BLaER1 treated with 17β-estradiol and CSF1 and Interleukin-3, amounts not matched to agents 10 nM and 100 nM (cell line): ENCODE measurements at regions not wholly inside any gene's neighbourhood (a gene's known extent, or its start where the extent isn't known, plus 50 kb on each side); places are given as distances from the start of the nearest gene placed in this dataset.

Experiments used
- H3K27ac ChIP-seq, 11 experiments: shearing (Covaris generic); formaldehyde crosslinking; 2 replicates each; pipeline ENCODE4 v1.8.1; 2022
- H3K27me3 ChIP-seq, 11 experiments: shearing (Covaris generic); formaldehyde crosslinking; 2 replicates each; pipeline ENCODE4 v1.8.1; 2022
- H3K36me3 ChIP-seq, 11 experiments: shearing (Covaris generic); formaldehyde crosslinking; 2 replicates each; pipeline ENCODE4 v1.8.1; 2022
- H3K4me1 ChIP-seq, 10 experiments: shearing (Covaris generic); formaldehyde crosslinking; 2 replicates each; pipeline ENCODE4 v1.8.1; 2022
- H3K4me2 ChIP-seq, 11 experiments: shearing (Covaris generic); formaldehyde crosslinking; 2 replicates each; pipeline ENCODE4 v1.8.1; 2022
- H3K4me3 ChIP-seq, 10 experiments: shearing (Covaris generic); formaldehyde crosslinking; 2 replicates each; pipeline ENCODE4 v1.8.1; 2022
- H3K9ac ChIP-seq, 11 experiments: shearing (Covaris generic); formaldehyde crosslinking; 2 replicates each; pipeline ENCODE4 v1.8.1; 2022
- H3K9me3 ChIP-seq, 11 experiments: shearing (Covaris generic); formaldehyde crosslinking; replicated peaks in 1 of 11; 2 replicates each; pipeline ENCODE4 v1.8.1; 2022
- H4K20me1 ChIP-seq, 11 experiments: shearing (Covaris generic); formaldehyde crosslinking; 2 replicates each; pipeline ENCODE4 v1.8.1; 2022
- Cebpa-rat ChIP-seq, 11 experiments: shearing (Covaris generic); IDR thresholded peaks; 2 replicates each; pipeline ENCODE4 v1.8.1; 2022

- Histone ChIP-seq H3K27me3 (no peaks in the 10 kb centered on the region), H3K4me2 (no peak overlapping the region), H3K27ac (no peak overlapping the region), H3K9ac (no peak overlapping the region), H3K9me3 (no peaks in the 10 kb centered on the region), H3K4me3 (no peak overlapping the region), H3K36me3 (no peaks in the 10 kb centered on the region), H4K20me1 (no peaks in the 10 kb centered on the region), H3K4me1 (peaks cover 0 to 2% (median 0%) of the 10 kb centered on the region in 10 experiments; a peak in 5 of 20 replicates)
- no peak for TF ChIP-seq Cebpa-rat (IDR thresholded peaks at IDR 0.05)
Measured at GRCh38 chr5:57698802-57699201, 216.2 kb upstream of the ACTBL2 start.

GRCh38 chr5:57698086-57698485 lies 215.5 kb upstream of the ACTBL2 start:
- no peak for TF ChIP-seq Cebpa-rat (IDR thresholded peaks at IDR 0.05)
- H4K20me1 ChIP-seq = no peaks in the 10 kb centered on the region
- no peak overlapping the region for H3K4me2 ChIP-seq
- no peaks in the 10 kb centered on the region for H3K27me3 ChIP-seq
- no peak overlapping the region for H3K4me3 ChIP-seq
- no peaks in the 10 kb centered on the region for H3K9me3 ChIP-seq
- peaks cover 0 to 10% (median 2%) of the 10 kb centered on the region in 10 experiments; a peak in 9 of 20 replicates for H3K4me1 ChIP-seq
- H3K27ac ChIP-seq = no peak overlapping the region
- H3K9ac ChIP-seq = no peak overlapping the region
- no peaks in the 10 kb centered on the region for H3K36me3 ChIP-seq

DNA sequence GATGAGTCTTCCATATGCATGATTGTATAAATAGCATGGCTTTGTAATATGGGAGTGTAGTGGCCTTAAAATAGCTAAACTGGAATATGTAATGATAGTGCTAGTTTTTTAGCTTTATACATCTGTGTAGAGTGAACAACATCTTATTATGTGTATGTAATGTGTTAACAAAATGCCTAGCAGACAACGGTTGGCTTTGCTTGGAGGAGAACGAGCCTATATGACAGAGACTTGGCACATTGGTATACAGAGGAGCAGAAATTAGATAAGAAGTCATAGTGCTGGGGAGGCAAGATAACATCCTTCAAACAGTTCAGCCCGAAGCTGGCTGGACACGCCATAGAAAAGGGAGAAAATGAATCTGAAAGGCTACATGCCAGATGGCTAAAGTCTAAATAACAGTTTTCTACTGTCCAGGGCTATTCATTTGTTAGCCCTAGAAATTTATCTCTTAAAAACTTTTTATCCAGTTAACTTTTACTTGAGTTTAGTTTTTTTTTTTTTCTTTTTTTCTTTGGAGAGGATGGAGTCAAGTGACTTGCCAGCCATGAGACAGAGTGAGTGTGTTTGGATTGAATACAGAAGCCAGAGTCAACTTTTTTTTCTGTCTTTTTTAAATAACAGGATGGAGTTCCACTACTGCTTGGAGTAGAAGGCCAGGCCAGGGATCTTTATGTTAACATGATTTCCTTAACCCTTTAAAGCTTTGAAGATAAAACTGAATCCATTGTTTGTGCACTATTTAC lies 214.4 kb upstream of the ACTBL2 start:
- H3K9ac ChIP-seq = no peak overlapping the region
- H3K4me1 ChIP-seq = peaks cover 0 to 18% (median 3%) of the 10 kb centered on the region in 10 experiments; a peak in 9 of 20 replicates
- H3K27ac ChIP-seq = no peak overlapping the region

GRCh38 chr5:57696389-57696769 lies 213.8 kb upstream of the ACTBL2 start:
- no peak overlapping the region for H3K4me3 ChIP-seq
- H3K4me2 ChIP-seq = no peak overlapping the region
- no peak for TF ChIP-seq Cebpa-rat (IDR thresholded peaks at IDR 0.05)
- H3K9ac ChIP-seq = no peak overlapping the region
- H3K27me3 ChIP-seq = no peaks in the 10 kb centered on the region
- peaks cover 0 to 18% (median 3%) of the 10 kb centered on the region in 10 experiments; a peak in 9 of 20 replicates for H3K4me1 ChIP-seq
- no peaks in the 10 kb centered on the region for H3K9me3 ChIP-seq
- H3K27ac ChIP-seq = no peak overlapping the region
- no peaks in the 10 kb centered on the region for H3K36me3 ChIP-seq
- no peaks in the 10 kb centered on the region for H4K20me1 ChIP-seq

More for the DNA sequence above, 214.4 kb upstream of the ACTBL2 start:
- Histone ChIP-seq H3K27me3 (no peaks in the 10 kb centered on the region), H3K36me3 (no peaks in the 10 kb centered on the region), H3K9me3 (no peaks in the 10 kb centered on the region), H4K20me1 (no peaks in the 10 kb centered on the region), H3K4me2 (no peak overlapping the region), H3K4me3 (no peak overlapping the region)
- TF ChIP-seq Cebpa-rat (IDR thresholded peaks at IDR 0.05) = no peak

DNA sequence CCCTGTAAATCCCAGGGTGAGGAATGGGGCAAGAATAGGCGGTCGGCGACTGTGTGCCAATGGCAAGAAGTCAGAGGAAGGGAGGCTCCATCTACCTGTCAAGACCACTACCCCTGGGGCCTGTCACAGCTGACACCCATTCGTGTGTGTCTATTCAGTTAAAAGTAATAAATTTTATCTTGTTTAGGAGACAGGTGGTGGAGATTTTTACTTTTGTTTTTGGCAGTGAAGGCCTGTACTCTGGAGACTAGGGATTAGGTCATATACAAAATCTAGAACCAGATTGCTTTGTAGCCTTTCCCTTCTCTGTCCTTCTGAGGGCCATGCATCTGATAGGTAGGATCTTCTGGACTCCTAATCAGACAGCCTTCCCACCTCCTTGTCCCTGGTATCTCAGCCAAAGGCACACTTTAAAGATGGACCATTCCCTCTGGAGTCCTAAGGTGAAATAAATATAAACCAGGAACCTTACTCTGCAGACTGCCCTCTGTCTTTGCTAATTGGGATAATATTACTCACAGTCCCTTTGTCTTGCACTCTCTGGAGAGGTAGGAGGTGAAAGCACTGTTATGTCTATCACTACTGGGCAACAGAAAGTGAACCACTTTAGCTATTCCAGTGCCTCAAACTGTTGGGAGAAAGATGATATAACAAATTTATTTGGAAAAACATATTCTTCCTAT lies 213.2 kb upstream of the ACTBL2 start:
- no peaks in the 10 kb centered on the region for H3K27me3 ChIP-seq
- H3K9ac ChIP-seq = no peak overlapping the region
- no peak overlapping the region for H3K27ac ChIP-seq
- H3K4me1 ChIP-seq = peaks cover 0 to 18% (median 3%) of the 10 kb centered on the region in 10 experiments; a peak in 9 of 20 replicates
- H3K9me3 ChIP-seq = no peaks in the 10 kb centered on the region
- H3K4me3 ChIP-seq = no peak overlapping the region
- no peak overlapping the region for H3K4me2 ChIP-seq
- no peak for TF ChIP-seq Cebpa-rat (IDR thresholded peaks at IDR 0.05)
- no peaks in the 10 kb centered on the region for H3K36me3 ChIP-seq
- no peaks in the 10 kb centered on the region for H4K20me1 ChIP-seq

- H3K27ac ChIP-seq = no peak overlapping the region
- no peak for TF ChIP-seq Cebpa-rat (IDR thresholded peaks at IDR 0.05)
- H3K4me1 ChIP-seq = peaks cover 0 to 18% (median 3%) of the 10 kb centered on the region in 10 experiments; a peak in 9 of 20 replicates
Measured at GRCh38 chr5:57695179-57695578, 212.6 kb upstream of the ACTBL2 start.

DNA sequence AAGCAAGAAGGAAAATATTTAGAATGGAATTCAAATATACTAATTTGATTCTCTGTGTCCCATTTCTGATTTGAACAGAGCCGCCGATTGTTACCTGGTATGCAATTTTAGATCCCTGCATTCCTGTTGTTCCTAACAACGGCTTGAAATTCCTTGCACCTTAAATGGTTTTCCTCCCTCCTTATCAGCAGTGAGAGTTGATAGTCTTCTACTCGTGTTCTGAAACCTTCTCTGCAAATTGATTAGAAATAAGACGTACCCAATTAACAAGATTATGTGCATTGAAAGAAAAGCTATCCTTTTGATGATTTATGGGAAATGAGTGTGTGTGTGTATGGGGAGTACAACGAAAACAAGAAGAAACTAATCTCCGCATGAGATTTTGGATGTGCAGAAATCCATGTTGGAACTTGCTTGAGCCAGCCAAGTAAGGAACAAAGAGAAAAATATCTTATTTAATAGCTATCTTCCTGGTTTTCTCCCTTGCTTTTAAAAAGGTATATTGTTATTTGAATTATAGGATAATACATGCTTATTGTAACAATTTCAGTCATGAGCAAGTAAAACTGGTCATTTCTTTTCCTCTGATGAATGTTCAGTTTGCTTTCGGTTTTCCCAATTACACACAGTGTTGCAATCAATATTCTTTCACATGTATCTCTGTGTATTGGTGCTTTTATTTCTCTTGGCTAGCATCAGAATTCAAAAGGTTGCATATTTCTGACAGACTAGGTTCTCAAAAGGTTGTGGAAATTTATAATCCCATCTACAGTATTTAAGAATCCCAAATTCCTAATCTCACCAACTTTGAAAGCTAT lies 211.1 kb upstream of the ACTBL2 start:
- H3K4me2 ChIP-seq = peak overlapping the region in 4 of 11 experiments; percentile 25 to 64 (median 42); a peak in 6 of 22 replicates

More at GRCh38 chr5:57695179-57695578, 212.6 kb upstream of the ACTBL2 start:
- Histone ChIP-seq H3K4me3 (no peak overlapping the region), H4K20me1 (no peaks in the 10 kb centered on the region), H3K4me2 (no peak overlapping the region), H3K9me3 (no peaks in the 10 kb centered on the region), H3K27me3 (no peaks in the 10 kb centered on the region), H3K9ac (no peak overlapping the region), H3K36me3 (no peaks in the 10 kb centered on the region)

DNA sequence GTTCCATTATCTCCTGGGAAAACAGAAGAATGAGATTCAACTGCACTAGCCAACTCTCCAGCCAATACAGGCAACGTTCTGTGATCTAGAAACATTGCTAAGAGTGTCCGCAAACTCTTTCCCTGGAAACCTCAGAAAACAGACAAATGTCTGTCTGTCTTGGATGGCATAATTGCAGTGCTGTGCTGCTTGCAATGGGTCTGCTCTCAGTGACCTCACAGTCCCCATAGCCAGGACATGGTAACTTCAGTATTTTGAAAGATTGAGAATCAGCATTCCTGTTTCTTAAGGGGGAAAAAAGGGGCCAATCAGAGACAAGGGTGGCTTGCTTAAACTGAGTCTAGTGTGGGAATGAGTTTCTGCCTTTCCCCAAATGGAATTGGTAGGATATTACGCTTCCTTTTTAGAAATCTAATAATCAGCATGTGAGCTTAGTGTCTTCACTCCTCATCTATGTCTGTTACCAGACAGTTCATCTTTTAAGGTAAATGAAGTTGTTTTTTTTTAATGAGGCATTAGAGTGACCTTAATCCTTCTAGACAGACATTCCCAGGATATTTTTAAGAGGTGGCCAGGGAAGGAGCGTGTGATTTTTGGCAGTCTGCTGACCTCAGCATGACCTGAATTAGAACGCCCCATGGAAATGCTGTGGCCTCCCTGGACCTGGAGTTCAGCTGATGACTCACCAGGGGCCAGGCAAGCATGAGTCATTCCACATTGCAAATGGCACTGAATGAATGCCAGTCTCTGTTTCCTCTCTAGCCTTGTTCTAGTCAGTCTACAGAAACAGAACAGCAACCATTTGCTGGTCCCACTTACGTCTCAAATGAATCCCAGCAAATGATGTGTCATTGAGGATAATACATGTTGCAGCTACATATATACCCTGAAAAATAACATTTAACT lies 210.2 kb upstream of the ACTBL2 start:
- H3K27me3 ChIP-seq = no peaks in the 10 kb centered on the region
- no peak overlapping the region for H3K9ac ChIP-seq
- no peaks in the 10 kb centered on the region for H3K36me3 ChIP-seq
- H4K20me1 ChIP-seq = no peaks in the 10 kb centered on the region
- H3K4me3 ChIP-seq = no peak overlapping the region
- peak overlapping the region in 4 of 11 experiments; percentile 25 to 64 (median 42); a peak in 7 of 22 replicates for H3K4me2 ChIP-seq
- peaks cover 0 to 18% (median 3%) of the 10 kb centered on the region in 10 experiments; a peak in 9 of 20 replicates for H3K4me1 ChIP-seq
- peak overlapping the region in 1 of 11 experiments; percentile 18; a peak in 1 of 22 replicates for H3K27ac ChIP-seq
- H3K9me3 ChIP-seq = no peaks in the 10 kb centered on the region
- no peak for TF ChIP-seq Cebpa-rat (IDR thresholded peaks at IDR 0.05)

More for the DNA sequence above, 211.1 kb upstream of the ACTBL2 start:
- H3K27me3 ChIP-seq = no peaks in the 10 kb centered on the region
- no peaks in the 10 kb centered on the region for H3K9me3 ChIP-seq
- no peak overlapping the region for H3K27ac ChIP-seq
- peaks cover 0 to 18% (median 3%) of the 10 kb centered on the region in 10 experiments; a peak in 9 of 20 replicates for H3K4me1 ChIP-seq
- no peak overlapping the region for H3K9ac ChIP-seq
- H3K36me3 ChIP-seq = no peaks in the 10 kb centered on the region
- no peak overlapping the region for H3K4me3 ChIP-seq
- no peak for TF ChIP-seq Cebpa-rat (IDR thresholded peaks at IDR 0.05)
- no peaks in the 10 kb centered on the region for H4K20me1 ChIP-seq
